ENCODE measurements at regions not wholly inside any gene's neighbourhood (a gene's known extent, or its start where the extent isn't known, plus 50 kb on each side); places are given as distances from the start of the nearest gene placed in this dataset.

DNA sequence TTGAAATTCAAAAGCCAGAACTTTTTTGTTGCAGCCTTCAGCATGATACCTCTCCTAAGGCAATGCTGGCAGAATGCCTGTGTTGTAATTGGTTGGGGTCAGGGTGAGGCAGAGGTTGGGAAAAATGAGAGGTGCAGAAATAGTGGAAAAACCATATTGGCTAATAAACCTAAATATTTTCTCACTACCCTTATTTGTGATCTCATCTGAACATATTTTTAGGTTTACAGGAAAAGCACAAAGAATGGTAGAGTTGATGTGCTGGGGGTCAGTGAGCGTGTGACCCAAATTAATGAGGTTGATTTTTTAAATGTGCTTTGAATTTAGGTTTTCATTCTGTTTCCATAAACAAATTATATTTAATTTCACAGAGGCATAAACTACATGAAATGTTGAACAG lies 437.3 kb downstream of the HDGFL1 start:
- no peak for DNase-seq (ENCODE audit: low read depth, low spot score)
- TF ChIP-seq CTCF (conservative IDR thresholded peaks at IDR 0.05) = no peak
- Mint-ChIP-seq H3K36me3 (ENCODE audit: low read depth) (no peaks in the 10 kb centered on the region), H3K4me3 (no peak overlapping the region), H3K9me3 (peaks cover 13% of the 10 kb centered on the region), H3K27ac (ENCODE audit: unreplicated experiment) (no peak overlapping the region), H3K27me3 (ENCODE audit: low read depth) (no peaks in the 10 kb centered on the region), H3K4me1 (no peaks in the 10 kb centered on the region)

- Mint-ChIP-seq H3K4me3 (no peak overlapping the region), H3K4me1 (no peaks in the 10 kb centered on the region), H3K27ac (ENCODE audit: unreplicated experiment) (no peak overlapping the region), H3K9me3 (peaks cover 10% of the 10 kb centered on the region), H3K27me3 (ENCODE audit: low read depth) (no peaks in the 10 kb centered on the region), H3K36me3 (ENCODE audit: low read depth) (no peaks in the 10 kb centered on the region)
- no peak for TF ChIP-seq CTCF (conservative IDR thresholded peaks at IDR 0.05)
- DNase-seq (ENCODE audit: low read depth, low spot score) = no peak
Measured at GRCh38 chr6:23011615-23012014, 442.2 kb downstream of the HDGFL1 start.

- TF ChIP-seq CTCF (conservative IDR thresholded peaks at IDR 0.05) = no peak
- no peak for DNase-seq (ENCODE audit: low read depth, low spot score)
- no peak overlapping the region for H3K4me3 Mint-ChIP-seq
- H3K36me3 Mint-ChIP-seq (ENCODE audit: low read depth) = no peaks in the 10 kb centered on the region
- H3K9me3 Mint-ChIP-seq = peaks cover 10% of the 10 kb centered on the region
- no peaks in the 10 kb centered on the region for H3K4me1 Mint-ChIP-seq
- no peaks in the 10 kb centered on the region for H3K27me3 Mint-ChIP-seq (ENCODE audit: low read depth)
- H3K27ac Mint-ChIP-seq (ENCODE audit: unreplicated experiment) = no peak overlapping the region
Measured at GRCh38 chr6:23013776-23014175, 444.4 kb downstream of the HDGFL1 start.

GRCh38 chr6:23016696-23017095 lies 447.3 kb downstream of the HDGFL1 start:
- no peaks in the 10 kb centered on the region for H3K27me3 Mint-ChIP-seq (ENCODE audit: low read depth)
- H3K4me1 Mint-ChIP-seq = no peaks in the 10 kb centered on the region
- no peak for TF ChIP-seq CTCF (conservative IDR thresholded peaks at IDR 0.05)
- H3K36me3 Mint-ChIP-seq (ENCODE audit: low read depth) = no peaks in the 10 kb centered on the region
- H3K27ac Mint-ChIP-seq (ENCODE audit: unreplicated experiment) = no peak overlapping the region
- H3K4me3 Mint-ChIP-seq = no peak overlapping the region
- no peak for DNase-seq (ENCODE audit: low read depth, low spot score)
- peaks cover under 1% of the 10 kb centered on the region for H3K9me3 Mint-ChIP-seq

GRCh38 chr6:23021487-23021886 lies 452.1 kb downstream of the HDGFL1 start:
- Mint-ChIP-seq H3K4me3 (no peak overlapping the region), H3K4me1 (no peaks in the 10 kb centered on the region), H3K9me3 (peaks cover 3% of the 10 kb centered on the region), H3K27ac (ENCODE audit: unreplicated experiment) (no peak overlapping the region), H3K27me3 (ENCODE audit: low read depth) (no peaks in the 10 kb centered on the region), H3K36me3 (ENCODE audit: low read depth) (no peaks in the 10 kb centered on the region)
- no peak for TF ChIP-seq CTCF (conservative IDR thresholded peaks at IDR 0.05)
- DNase-seq (ENCODE audit: low read depth, low spot score) = no peak

- Mint-ChIP-seq H3K9me3 (peaks cover 5% of the 10 kb centered on the region), H3K4me1 (peaks cover 23% of the 10 kb centered on the region), H3K4me3 (no peak overlapping the region), H3K27ac (ENCODE audit: unreplicated experiment) (peak overlapping the region; percentile 48), H3K36me3 (ENCODE audit: low read depth) (no peaks in the 10 kb centered on the region), H3K27me3 (ENCODE audit: low read depth) (no peaks in the 10 kb centered on the region)
- no peak for DNase-seq (ENCODE audit: low read depth, low spot score)
- TF ChIP-seq CTCF (conservative IDR thresholded peaks at IDR 0.05) = no peak
Measured at GRCh38 chr6:23027281-23027680, 457.9 kb downstream of the HDGFL1 start.
